ENCODE measurements at regions not wholly inside any gene's neighbourhood (a gene's known extent, or its start where the extent isn't known, plus 50 kb on each side); places are given as distances from the start of the nearest gene placed in this dataset.

DNA sequence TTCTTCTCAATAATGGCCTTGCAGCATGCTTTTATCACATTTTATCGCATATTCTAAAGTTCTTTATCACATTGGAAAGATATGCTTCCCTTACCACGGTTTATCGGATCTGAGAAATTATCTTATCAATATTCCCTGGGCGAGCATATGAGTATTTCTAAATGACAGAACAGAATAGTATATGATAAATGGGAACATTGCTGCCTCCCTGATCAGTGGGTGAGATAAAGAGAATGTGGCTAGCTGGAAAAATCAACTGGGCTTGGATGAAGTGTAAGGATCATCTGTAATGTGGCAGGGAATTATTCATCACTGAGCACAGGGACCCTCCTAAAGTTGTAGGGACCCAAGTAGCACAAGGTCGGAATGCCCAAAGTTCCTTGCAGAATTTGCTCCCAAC is 667.4 kb upstream of the NRP1 start:
- Histone ChIP-seq H3K79me2 (ENCODE audit: insufficient read depth, low read length) (no peaks in the 10 kb centered on the region), H3K27ac (ENCODE audit: low read depth in 1 of 2, low read length in 2 of 2) (no peak overlapping the region), H2AFZ (ENCODE audit: insufficient read depth, low read depth, low read length, poor library complexity, severe bottlenecking) (no peak overlapping the region), H3K27me3 (ENCODE audit: control insufficient read depth in 2 of 2, insufficient read depth in 2 of 2, low read length in 2 of 2) (no peaks in the 10 kb centered on the region), H3K4me1 (ENCODE audit: control insufficient read depth in 1 of 2, insufficient read depth in 2 of 2, low read length in 2 of 2) (no peaks in the 10 kb centered on the region), H3K36me3 (replicated peaks in 1 of 2; ENCODE audit: control insufficient read depth in 1 of 2, insufficient read depth in 2 of 2, low read length in 2 of 2) (no peaks in the 10 kb centered on the region), H3K9ac (ENCODE audit: insufficient read depth, low read length, poor library complexity, severe bottlenecking) (no peak overlapping the region), H4K20me1 (ENCODE audit: insufficient read depth, low read length) (no peaks in the 10 kb centered on the region), H3K4me2 (replicated peaks; ENCODE audit: extremely low read depth, low read length, poor library complexity, severe bottlenecking) (no peak overlapping the region), H3K4me3 (replicated peaks in 1 of 3; ENCODE audit: low read depth in 2 of 3, low read length in 3 of 3) (no peak overlapping the region), H3K9me3 (replicated peaks in 1 of 2; ENCODE audit: control insufficient read depth in 1 of 2, insufficient read depth in 1 of 2, low read length in 2 of 2) (peaks cover 0 to 6% of the 10 kb centered on the region in 2 donors)
- Mint-ChIP-seq H3K27me3 (ENCODE audit: low read depth in 3 of 3) (peaks cover 0 to 4% (median 0%) of the 10 kb centered on the region in 3 donors), H3K4me1 (no peaks in the 10 kb centered on the region), H3K4me3 (no peak overlapping the region), H3K9me3 (peaks cover 0 to 16% (median 5%) of the 10 kb centered on the region in 7 donors), H3K27ac (no peak overlapping the region), H3K36me3 (no peaks in the 10 kb centered on the region)
- intact Hi-C loops (cut with micrococcal nuclease), result no loop called here
- DNase-seq, result no peak
- 100% methylated on average over 1 of the region's 5 CpGs for WGBS (ENCODE audit: insufficient coverage)
- TF ChIP-seq, protein P1, sequence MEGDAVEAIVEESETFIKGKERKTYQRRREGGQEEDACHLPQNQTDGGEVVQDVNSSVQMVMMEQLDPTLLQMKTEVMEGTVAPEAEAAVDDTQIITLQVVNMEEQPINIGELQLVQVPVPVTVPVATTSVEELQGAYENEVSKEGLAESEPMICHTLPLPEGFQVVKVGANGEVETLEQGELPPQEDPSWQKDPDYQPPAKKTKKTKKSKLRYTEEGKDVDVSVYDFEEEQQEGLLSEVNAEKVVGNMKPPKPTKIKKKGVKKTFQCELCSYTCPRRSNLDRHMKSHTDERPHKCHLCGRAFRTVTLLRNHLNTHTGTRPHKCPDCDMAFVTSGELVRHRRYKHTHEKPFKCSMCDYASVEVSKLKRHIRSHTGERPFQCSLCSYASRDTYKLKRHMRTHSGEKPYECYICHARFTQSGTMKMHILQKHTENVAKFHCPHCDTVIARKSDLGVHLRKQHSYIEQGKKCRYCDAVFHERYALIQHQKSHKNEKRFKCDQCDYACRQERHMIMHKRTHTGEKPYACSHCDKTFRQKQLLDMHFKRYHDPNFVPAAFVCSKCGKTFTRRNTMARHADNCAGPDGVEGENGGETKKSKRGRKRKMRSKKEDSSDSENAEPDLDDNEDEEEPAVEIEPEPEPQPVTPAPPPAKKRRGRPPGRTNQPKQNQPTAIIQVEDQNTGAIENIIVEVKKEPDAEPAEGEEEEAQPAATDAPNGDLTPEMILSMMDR (IDR thresholded peaks at IDR 0.05), result no peak

DNA sequence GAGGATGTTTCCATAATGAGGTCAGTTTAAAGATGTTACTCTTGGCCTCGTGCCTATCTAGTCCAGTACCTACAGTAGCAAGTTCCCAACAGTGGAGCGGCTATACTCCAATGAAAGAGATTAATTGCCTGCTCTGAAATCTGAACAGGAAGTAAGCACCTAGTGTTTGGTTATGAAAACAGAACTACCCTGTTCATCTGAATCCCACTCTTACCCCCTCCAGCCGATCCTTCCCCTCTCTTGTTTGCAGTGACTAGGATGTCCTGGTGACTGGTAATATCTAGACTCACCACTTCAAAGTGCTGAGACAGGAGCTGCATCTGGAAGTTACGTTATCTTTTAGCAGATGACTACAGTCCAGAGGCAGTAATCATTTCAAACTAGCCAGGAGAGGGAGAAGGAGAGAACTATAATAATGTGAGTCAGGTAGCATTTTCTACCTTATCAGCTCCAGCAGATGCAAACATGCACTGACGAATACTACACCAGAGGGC is 666.7 kb upstream of the NRP1 start:
- peaks cover 0 to 4% (median 0%) of the 10 kb centered on the region in 3 donors for H3K27me3 Mint-ChIP-seq (ENCODE audit: low read depth in 3 of 3)
- no peak for DNase-seq
- no peaks in the 10 kb centered on the region for H3K36me3 ChIP-seq (replicated peaks in 1 of 2; ENCODE audit: control insufficient read depth in 1 of 2, insufficient read depth in 2 of 2, low read length in 2 of 2)
- H3K27ac ChIP-seq (ENCODE audit: low read depth in 1 of 2, low read length in 2 of 2), result no peak overlapping the region
- no peak overlapping the region for H2AFZ ChIP-seq (ENCODE audit: insufficient read depth, low read depth, low read length, poor library complexity, severe bottlenecking)
- H3K36me3 Mint-ChIP-seq, result no peaks in the 10 kb centered on the region
- TF ChIP-seq, protein P1 (IDR thresholded peaks at IDR 0.05), result no peak
- intact Hi-C loops (cut with micrococcal nuclease), result no loop called here
- H3K9me3 Mint-ChIP-seq, result peaks cover 0 to 17% (median 5%) of the 10 kb centered on the region in 7 donors
- no peaks in the 10 kb centered on the region for H3K79me2 ChIP-seq (ENCODE audit: insufficient read depth, low read length)
- peaks cover 0 to 6% of the 10 kb centered on the region in 2 donors for H3K9me3 ChIP-seq (replicated peaks in 1 of 2; ENCODE audit: control insufficient read depth in 1 of 2, insufficient read depth in 1 of 2, low read length in 2 of 2)
- H3K4me3 ChIP-seq (replicated peaks in 1 of 3; ENCODE audit: low read depth in 2 of 3, low read length in 3 of 3), result no peak overlapping the region
- H4K20me1 ChIP-seq (ENCODE audit: insufficient read depth, low read length), result no peaks in the 10 kb centered on the region
- no peaks in the 10 kb centered on the region for H3K27me3 ChIP-seq (ENCODE audit: control insufficient read depth in 2 of 2, insufficient read depth in 2 of 2, low read length in 2 of 2)
- no peak overlapping the region for H3K27ac Mint-ChIP-seq
- H3K9ac ChIP-seq (ENCODE audit: insufficient read depth, low read length, poor library complexity, severe bottlenecking), result no peak overlapping the region
- no CpG with 5 or more reads among the region's 5 CpGs for WGBS (ENCODE audit: insufficient coverage)
- H3K4me1 ChIP-seq (ENCODE audit: control insufficient read depth in 1 of 2, insufficient read depth in 2 of 2, low read length in 2 of 2), result no peaks in the 10 kb centered on the region
- H3K4me2 ChIP-seq (replicated peaks; ENCODE audit: extremely low read depth, low read length, poor library complexity, severe bottlenecking), result no peak overlapping the region
- no peak overlapping the region for H3K4me3 Mint-ChIP-seq
- H3K4me1 Mint-ChIP-seq, result no peaks in the 10 kb centered on the region

Data from CD14-positive monocyte (primary cell).